Activated B cell treated with CpG ODN at 0.5 μM for 24 hours (primary cell): ENCODE measurements at regions not wholly inside any gene's neighbourhood (a gene's known extent, or its start where the extent isn't known, plus 50 kb on each side); places are given as distances from the start of the nearest gene placed in this dataset.

Experiments
- ATAC-seq: fragments of 200-7000 bp; cut with Tn5 transposase; one replicate; pipeline ENCODE4 v1.10.0; 2021; ENCODE audit warnings: low read depth, mild to moderate bottlenecking, moderate library complexity
- CTCF ChIA-PET: fragments of 350-600 bp; sonication (Branson Sonifier 250); formaldehyde crosslinking; loops from one replicate; lab custom pipeline; 2021; ENCODE audit warnings: antibody characterized with exemption; lab: Charles Lee
- POLR2A ChIA-PET: fragments of 350-600 bp; sonication (Branson Sonifier 250); formaldehyde crosslinking; loops from one replicate; lab custom pipeline; 2021; ENCODE audit warnings: antibody characterized with exemption; lab: Charles Lee
- DNase-seq: peaks from one replicate; pipeline ENCODE4 v3.0.0; 2022
- H3K27ac Mint-ChIP-seq: one replicate; pipeline ENCODE4 v1.8.0; 2020; ENCODE audit warnings: mixed read lengths
- H3K27me3 Mint-ChIP-seq: one replicate; pipeline ENCODE4 v1.8.0; 2021; ENCODE audit warnings: mixed read lengths
- H3K36me3 Mint-ChIP-seq: one replicate; pipeline ENCODE4 v1.8.0; 2021; ENCODE audit warnings: low read depth, mixed read lengths
- H3K4me1 Mint-ChIP-seq: one replicate; pipeline ENCODE4 v1.8.0; 2021; ENCODE audit warnings: mixed read lengths
- H3K4me3 Mint-ChIP-seq: one replicate; pipeline ENCODE4 v1.8.0; 2020; ENCODE audit warnings: mild to moderate bottlenecking, mixed read lengths
- H3K9me3 Mint-ChIP-seq: one replicate; pipeline ENCODE4 v1.8.0; 2020; ENCODE audit warnings: mixed read lengths
- intact Hi-C: fragments of 100-400 bp; cut with micrococcal nuclease; formaldehyde crosslinking; loops from one replicate; pipeline ENCODE4 v1.15.1; 2024
- TF ChIP-seq, protein P1 (sequence below): fragments of 200-600 bp; IDR thresholded peaks from one replicate; pipeline ENCODE4 v1.8.0; 2022; ENCODE audit warnings: antibody characterized with exemption, mild to moderate bottlenecking

DNA sequence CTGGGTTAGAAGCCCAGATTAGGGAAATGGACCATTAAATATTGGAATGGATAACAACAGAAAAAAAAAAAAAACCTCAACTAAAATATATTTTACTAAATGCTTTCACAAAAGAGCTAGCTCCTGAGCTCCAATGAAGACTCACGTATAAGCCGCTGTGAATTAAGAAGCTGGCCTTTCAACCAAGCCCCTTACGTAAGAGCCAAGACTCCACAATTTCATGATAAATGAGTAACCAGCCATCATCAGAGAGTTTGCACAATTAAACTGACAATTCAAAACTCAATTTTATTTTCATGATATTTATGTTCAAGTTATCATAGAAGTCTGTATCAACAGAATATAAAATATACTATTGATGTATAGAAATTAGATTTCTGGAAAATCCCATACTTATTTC is 70.7 kb upstream of the HNRNPA3 start:
- ChIA-PET CTCF (interaction anchor here (1.7 kb wide), 1 partner anchor 1015 kb away, joined by 4 read pairs; no protein-coding TSS in a partner anchor), POLR2A (no interaction called here)
- Mint-ChIP-seq H3K27ac (no peak overlapping the region), H3K9me3 (no peaks in the 10 kb centered on the region), H3K4me3 (no peak overlapping the region), H3K4me1 (no peaks in the 10 kb centered on the region), H3K27me3 (peaks cover 16% of the 10 kb centered on the region), H3K36me3 (no peaks in the 10 kb centered on the region)
- TF ChIP-seq, protein P1, sequence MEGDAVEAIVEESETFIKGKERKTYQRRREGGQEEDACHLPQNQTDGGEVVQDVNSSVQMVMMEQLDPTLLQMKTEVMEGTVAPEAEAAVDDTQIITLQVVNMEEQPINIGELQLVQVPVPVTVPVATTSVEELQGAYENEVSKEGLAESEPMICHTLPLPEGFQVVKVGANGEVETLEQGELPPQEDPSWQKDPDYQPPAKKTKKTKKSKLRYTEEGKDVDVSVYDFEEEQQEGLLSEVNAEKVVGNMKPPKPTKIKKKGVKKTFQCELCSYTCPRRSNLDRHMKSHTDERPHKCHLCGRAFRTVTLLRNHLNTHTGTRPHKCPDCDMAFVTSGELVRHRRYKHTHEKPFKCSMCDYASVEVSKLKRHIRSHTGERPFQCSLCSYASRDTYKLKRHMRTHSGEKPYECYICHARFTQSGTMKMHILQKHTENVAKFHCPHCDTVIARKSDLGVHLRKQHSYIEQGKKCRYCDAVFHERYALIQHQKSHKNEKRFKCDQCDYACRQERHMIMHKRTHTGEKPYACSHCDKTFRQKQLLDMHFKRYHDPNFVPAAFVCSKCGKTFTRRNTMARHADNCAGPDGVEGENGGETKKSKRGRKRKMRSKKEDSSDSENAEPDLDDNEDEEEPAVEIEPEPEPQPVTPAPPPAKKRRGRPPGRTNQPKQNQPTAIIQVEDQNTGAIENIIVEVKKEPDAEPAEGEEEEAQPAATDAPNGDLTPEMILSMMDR = no peak
- ATAC-seq = no peak
- no peak for DNase-seq
- intact Hi-C loops = loop anchor here (10.0 kb wide), 2 partner anchors 587 to 1777 kb away; no protein-coding TSS in a partner anchor

DNA sequence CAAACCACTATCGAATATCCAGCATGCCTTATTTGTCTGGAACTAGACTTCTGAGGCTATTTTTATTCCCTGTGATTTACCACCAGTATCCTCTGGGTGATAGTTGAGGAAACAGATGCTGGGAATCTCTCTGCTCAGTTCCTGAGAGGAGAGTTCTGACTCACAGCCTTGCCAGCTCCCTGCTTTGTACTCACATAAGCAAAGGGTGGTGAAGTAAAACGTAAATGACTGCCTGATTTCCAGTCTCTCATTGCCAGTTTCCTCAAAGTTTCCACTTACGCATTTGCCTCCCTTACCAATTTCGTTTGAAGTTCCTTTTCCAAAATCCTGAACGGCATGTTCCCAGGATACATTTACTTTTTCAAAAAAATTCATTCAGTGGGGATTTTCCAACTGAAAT is 69.2 kb upstream of the HNRNPA3 start:
- Mint-ChIP-seq H3K4me1 (peaks cover 10% of the 10 kb centered on the region), H3K9me3 (no peaks in the 10 kb centered on the region), H3K36me3 (no peaks in the 10 kb centered on the region), H3K27ac (no peak overlapping the region), H3K27me3 (peaks cover 19% of the 10 kb centered on the region), H3K4me3 (no peak overlapping the region)
- intact Hi-C loops = loop anchor here (10.0 kb wide), 2 partner anchors 589 to 1779 kb away; no protein-coding TSS in a partner anchor
- TF ChIP-seq, protein P1 = no peak
- no peak for ATAC-seq
- POLR2A ChIA-PET = no interaction called here
- DNase-seq = no peak
- CTCF ChIA-PET = interaction anchor here (1.7 kb wide), 1 partner anchor 1016 kb away, joined by 4 read pairs; no protein-coding TSS in a partner anchor

DNA sequence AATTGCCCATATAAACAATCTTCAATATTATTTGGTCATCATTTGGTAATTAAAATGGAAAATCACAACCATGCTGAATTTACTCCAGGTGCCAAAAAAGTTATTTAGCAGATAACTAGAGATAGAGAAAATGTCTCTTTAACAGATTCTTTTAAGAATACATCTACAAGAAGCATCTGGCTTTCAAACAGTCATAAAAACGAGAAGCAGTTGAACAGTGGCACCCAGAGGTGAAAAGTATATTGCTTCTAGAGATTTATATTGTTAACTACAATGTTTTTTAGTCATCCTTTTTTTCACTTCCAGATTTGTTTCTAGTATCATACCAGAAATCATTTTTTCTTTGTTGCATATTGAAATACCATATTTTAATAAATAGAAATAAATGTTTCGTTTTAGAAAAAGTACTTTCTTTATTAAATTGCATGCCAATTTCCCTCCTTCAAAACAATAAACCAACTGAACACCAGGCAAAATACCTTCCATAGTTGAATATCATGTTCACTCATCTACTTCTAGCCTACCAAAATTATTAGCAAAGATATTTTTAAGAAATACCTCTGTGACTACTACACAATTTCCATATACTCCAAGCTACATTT is 65.4 kb upstream of the HNRNPA3 start:
- CTCF ChIA-PET = interaction anchor here (1.4 to 4.6 kb wide), 5 partner anchors 10 to 1021 kb away, joined by 5 to 64 read pairs (median 8); no protein-coding TSS in a partner anchor
- ATAC-seq (peak; percentile 57), DNase-seq (no peak)
- intact Hi-C loops = loop anchor here (1.0 to 10.0 kb wide), 9 partner anchors 332 to 1782 kb away; no protein-coding TSS in a partner anchor
- POLR2A ChIA-PET = no interaction called here
- TF ChIP-seq, protein P1 = no peak
- Mint-ChIP-seq H3K9me3 (no peaks in the 10 kb centered on the region), H3K27me3 (peaks cover 14% of the 10 kb centered on the region), H3K4me3 (peak overlapping the region; percentile 19), H3K36me3 (no peaks in the 10 kb centered on the region), H3K27ac (no peak overlapping the region), H3K4me1 (peaks cover 15% of the 10 kb centered on the region)

DNA sequence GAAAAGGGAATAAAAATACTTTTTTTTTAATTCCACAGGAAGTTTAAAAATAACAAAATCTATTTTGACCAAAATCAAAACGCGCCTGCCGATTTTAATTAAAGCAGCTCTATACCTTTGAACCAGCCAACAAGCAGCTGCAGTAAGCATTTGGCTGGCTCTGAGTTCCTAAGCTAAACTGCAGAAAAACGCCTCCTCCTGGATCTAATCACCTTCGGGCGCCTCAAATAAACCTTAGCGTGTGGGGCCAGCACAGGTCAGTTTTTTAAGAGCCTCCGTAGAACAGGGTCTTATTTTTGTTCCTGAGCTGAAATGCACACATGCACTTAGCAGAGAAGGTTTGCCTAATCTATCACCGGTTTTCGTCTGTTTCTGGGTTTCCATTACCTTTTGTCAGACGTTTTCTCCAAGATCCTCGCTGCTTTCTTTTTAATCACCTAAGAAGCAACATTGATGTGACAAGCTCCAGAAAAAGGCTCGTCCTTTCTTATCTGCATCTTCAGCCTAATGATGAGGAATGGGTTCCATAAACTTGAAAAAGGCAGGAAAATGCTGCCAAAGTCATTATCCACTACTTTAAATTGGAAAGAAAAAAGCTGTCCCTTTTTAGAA is 64.7 kb upstream of the HNRNPA3 start:
- Mint-ChIP-seq H3K27me3 (peaks cover 14% of the 10 kb centered on the region), H3K36me3 (no peaks in the 10 kb centered on the region), H3K9me3 (no peaks in the 10 kb centered on the region), H3K4me3 (peak overlapping the region; percentile 89), H3K4me1 (peaks cover 15% of the 10 kb centered on the region), H3K27ac (no peak overlapping the region)
- TF ChIP-seq, protein P1 = no peak
- CTCF ChIA-PET = interaction anchor here (0.9 to 4.6 kb wide), 14 partner anchors 9 to 1021 kb away, joined by 3 to 64 read pairs (median 5); no protein-coding TSS in a partner anchor
- no peak for ATAC-seq
- DNase-seq = no peak
- intact Hi-C loops = loop anchor here (1.0 to 10.0 kb wide), 11 partner anchors 333 to 1897 kb away; no protein-coding TSS in a partner anchor
- POLR2A ChIA-PET = interaction anchor here (1.4 to 1.7 kb wide), 2 partner anchors 18 to 116 kb away, joined by 13 to 16 read pairs; partner anchors contain the start of gene NFE2L2
